ENCODE measurements at regions not wholly inside any gene's neighbourhood (a gene's known extent, or its start where the extent isn't known, plus 50 kb on each side); places are given as distances from the start of the nearest gene placed in this dataset.

DNA sequence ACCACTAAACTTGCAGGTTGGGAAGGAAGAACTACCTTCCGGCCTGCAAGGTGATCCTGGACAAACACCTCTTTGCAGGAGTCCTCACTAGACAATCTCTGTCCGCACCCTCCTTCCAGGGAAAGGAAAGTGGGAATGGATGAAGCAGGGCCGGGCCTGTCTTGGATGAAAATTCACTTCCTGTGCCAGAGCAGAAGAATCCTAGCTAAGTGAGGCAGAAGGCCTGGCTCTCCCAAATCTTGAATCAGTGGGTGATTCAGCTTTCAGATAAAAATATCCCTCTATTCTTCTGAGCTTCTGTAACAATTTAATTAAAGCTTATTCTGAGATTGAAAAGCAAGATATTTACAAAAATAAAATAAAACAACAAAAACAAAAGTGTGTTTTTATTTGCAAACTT is 281.9 kb upstream of the TLE4 start:
- peak; percentile 9 for DNase-seq (ENCODE audit: low read depth)

DNA sequence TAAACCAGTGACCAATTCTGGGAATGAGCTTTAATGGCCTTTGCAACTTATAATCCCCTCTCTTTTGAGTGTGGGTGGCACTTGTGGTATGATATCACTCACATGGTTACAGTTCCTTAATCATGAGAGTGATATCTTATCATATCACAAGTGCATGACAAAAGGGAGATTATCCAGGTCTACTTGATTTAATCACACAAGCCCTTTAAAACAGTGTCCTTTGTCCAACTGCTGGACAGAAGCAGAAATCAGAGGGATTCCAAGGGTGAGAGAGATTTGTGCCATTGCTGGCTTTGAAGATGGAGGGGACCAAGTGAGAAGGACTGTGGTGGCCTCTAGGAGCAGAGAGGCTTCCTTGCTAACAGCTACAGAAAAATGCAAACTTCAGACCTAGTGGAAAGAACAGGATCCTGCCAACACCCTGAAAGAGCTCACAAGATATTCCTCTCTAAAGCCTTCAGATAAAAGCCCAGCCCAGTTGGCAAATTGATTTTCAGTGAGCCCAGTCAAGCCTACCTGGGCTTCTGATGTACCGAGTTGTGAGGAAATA is 279.0 kb upstream of the TLE4 start:
- DNase-seq (ENCODE audit: low read depth) = no peak

DNA sequence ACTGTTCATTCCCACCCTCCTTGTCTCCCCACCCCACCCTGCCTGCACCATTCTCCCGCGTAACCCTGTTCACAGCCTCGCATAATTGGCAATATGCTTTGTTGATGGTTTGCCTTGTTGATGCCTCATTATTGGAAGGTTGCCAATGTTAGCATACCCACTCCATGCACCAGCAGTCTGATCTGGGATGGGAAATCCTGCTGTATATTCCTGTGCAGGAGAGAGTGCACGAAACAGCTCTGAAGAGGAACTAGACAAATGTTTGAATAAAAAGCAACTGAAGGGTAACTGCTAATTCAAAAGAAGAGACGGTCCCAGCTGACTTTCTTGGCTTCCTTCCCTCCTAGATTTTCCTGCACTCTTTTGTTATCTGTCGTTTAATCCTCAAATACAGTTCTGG is 271.7 kb upstream of the TLE4 start:
- DNase-seq (ENCODE audit: low read depth) = peak; percentile 3

DNA sequence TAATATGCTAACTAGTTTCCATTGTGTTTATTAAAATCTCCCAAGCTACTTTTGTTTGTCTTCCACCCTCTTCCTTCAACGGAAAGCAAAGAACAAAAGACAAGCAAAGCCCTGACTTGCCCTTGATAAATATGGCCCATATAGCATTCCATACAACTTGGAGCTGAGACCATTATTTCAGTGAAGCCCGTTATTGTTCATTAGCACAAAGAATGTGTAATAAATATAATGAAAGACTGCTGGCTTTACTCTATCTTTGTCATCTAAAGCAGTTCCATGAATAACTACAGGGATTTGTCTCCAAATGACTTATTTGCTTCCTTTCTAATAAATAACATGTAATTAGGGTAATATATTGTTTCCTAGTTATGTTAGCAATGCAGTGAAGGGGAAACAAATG is 270.7 kb upstream of the TLE4 start:
- DNase-seq (ENCODE audit: low read depth) = no peak

DNA sequence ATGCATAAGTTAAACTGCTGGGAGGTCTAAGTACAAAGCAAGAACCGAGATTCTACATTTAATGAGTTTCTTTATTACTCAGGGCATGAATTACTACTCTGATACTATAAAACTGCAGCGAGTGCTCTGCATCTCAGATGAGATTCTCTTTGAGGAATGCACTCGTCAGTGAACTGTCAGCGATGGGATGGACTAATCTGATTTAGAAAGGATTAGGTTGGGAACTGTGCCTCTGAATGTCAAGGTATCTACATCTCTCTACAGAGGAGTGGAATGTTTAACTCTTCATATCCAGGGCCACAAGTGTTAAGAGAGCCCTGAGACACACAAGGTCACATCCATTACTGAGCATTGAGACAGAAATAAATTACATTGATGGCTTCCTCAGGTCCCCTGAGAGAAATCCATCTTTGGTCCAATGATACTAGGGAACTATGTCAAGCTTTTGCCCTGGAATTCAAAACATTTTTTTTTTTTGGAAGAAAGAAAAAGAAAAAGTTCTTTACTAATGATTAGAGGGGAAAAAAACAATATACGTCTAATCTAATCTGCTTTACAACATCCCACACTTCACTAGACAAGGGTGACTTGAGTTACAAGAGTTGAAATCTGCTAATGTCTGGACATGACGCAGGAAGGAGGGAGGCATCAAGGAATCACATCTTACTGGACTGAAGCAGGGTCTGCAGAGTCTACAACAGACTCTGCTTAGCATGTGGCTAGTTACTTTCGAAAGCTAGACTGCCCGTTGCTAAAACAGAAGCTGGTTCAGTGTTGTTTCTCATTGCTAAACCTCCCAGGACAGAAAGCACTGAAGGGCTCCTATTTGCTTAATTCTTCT is 270.0 kb upstream of the TLE4 start:
- no peak for DNase-seq (ENCODE audit: low read depth)

DNA sequence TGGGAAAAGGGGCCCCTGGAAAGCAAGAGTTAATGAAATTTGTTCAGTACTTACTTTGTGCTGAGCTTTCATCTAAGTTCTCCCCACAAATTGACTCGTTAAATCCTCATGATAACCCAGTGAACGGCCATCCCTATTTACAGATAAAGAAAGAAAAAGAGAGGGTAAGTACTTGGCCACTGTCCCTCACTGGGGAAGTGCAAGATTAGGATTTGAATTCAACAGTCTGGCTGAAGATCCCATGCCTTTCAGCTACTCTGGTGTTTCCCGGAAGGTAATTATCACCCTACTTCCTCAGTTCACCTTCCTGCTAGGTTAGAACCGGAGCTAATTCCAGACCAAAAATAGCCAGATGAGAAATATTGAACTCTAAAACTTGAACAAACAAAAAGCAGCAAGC is 269.2 kb upstream of the TLE4 start:
- no peak for DNase-seq (ENCODE audit: low read depth)

DNA sequence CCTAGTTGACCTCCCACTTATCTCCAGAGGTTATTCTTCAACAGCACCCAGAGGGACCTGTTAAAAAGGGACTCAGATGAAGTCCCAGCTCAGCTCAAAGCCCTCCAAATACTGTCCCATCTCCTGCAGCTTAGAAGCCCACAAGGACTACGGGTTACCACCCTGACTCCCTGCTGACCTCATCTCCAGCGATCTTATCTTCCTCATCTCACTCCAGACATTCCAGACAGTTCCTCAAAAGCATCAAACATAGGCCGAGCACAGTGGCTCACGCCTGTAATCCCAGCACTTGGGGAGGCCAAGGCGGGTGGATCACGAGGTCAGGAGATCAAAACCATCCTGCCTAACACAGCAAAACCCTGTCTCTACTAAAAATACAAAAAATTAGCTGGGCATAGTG is 263.8 kb upstream of the TLE4 start:
- no peak for DNase-seq (ENCODE audit: low read depth)

DNA sequence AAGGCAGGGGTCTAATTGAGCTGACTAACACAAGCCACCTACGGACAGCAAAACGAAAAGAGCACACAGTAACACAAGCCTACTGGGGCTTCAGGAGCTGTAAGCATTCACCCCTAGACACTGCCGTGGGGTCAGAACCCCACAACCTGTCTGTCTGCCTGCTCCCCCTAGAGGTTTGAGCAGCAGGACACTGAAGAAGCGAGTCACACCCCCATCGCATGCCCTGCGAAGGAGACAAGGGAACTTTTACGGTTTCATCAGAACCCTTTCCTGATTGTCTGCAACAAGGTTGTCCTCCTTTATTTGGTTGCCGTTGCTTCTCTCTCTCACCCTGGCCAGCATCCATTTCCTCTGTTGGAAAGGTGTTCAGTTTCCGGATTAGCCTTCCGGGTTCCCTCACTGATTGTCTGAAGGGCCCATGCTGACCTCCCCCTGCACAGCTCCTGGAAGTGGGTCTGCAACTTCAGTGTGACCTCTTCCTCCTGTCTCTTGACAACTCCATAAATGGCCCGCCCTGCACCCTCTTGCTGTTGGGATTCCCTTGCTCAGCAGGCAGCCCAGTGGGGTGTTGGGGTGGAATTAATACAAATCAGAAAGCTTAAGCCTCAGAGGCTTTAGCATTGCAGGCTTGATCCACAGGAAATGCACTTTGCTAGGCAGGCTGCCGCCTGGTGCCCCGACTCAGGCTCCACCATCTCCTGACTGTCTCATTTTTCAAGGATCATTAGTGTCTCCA is 258.9 kb upstream of the TLE4 start:
- DNase-seq (ENCODE audit: low read depth) = no peak

DNA sequence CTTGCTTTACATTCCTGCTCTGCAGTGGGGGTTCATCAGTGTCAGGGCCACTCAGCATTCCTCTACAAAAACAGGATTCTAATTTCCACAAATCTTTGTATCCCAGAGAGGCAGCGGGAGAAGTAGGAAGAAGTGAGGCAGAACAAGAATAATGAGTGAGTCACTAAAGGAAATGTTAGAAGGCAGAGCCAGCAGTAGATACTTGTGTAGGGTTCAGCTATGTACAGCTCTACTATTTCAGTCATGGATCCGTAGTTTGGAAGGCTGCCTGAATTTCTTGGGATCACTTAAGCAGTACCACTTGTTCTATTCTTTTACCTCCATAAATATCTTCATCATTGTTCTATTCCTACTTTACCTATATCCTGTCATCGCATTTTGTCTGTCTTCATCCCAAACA is 246.3 kb upstream of the TLE4 start:
- no peak for DNase-seq (ENCODE audit: low read depth)

DNA sequence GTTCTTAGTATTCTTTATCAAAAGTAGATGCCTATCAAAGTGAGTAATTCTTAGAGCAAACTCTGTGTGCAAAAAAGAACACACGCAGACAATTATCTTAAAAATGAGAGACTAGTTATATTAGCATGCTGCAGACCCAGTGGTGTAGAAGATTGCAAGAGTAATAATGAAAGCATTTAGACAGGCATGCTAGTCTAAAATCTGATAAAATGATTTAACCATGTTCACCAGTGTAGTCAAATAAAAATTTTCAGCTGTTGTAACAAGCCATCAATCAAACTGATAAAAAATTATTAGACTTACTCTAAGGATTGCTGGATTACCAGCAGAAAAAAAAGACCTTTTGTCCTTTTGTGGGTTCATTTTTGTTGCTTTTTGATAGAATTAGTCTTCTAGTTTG is 241.9 kb upstream of the TLE4 start:
- no peak for DNase-seq (ENCODE audit: low read depth)

DNA sequence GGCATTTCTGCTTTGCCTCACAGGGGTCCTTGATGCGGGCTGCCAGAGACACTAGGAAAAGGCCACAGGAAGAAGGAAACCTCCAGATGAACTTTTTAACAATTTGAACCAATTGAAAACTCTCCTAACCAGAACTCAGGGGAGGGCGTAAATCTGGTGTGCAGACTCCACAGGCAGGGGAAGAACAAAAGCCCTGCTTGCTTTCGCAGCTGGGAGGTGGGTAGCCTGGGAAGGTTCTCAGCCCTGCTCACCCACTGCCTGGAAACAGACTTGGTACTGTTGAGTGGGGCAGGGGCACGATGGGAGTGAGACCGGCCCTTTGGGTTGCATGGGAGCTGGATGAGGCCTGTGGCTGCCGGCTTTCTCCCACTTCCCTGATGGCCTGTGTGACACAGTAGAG is 237.8 kb upstream of the TLE4 start:
- DNase-seq (ENCODE audit: low read depth) = no peak

DNA sequence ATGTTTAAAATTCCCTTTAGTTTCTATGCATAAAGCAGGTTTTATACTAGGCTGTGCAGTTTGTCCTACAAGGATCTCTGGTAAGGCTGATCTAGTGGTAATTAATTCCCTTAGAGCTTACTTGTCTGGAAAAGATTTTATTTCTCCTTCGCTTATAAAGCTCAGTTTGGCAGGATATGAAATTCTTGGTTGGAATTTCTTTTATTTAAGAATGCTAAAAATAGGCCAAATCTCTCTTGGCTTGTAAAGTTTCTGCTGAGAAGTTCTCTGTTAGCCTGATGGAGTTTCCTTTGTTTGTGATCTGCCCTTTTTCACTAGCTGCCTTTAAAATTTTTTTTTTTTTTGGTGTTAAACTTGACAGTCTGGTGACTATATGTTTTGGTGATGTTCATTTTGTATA is 237.1 kb upstream of the TLE4 start:
- no peak for DNase-seq (ENCODE audit: low read depth)

DNA sequence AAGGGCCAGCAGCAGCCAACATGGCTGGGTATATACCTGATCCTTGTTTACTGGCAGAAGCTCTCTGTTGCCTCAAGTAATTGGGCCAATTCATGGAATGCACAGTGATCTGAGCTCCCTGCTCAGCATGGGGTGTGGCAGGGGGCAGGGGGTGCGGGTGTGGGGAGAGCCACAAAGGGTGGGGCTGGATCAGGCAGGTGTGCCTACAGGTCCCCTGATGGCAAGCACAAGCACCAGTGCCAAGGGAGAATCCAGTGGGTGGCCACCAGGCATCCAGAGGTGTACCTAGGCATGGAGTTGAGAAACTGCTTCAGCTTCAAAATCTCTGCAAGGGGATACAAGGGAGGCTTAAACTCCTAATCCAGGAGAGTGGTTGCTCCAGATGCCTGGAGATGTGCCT is 235.8 kb upstream of the TLE4 start:
- DNase-seq (ENCODE audit: low read depth) = no peak

DNA sequence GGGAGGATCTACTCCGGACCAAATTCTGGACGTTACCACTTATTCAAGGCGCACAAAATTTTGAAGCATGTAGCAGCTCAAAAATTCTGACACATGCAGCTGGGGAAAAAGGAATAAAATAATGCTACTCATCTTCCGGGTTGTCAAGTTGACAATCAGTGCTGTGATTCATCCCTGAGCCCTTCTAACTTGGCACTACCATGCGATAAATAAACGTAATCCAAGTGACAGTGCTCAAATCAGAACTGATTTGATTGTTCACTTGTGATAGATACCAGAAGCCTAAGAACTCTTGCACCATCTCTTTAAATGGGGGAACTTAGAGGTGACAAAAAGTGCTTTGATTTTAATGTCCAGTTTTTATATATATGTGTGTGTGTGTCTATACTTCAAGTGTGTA is 230.2 kb upstream of the TLE4 start:
- no peak for DNase-seq (ENCODE audit: low read depth)

DNA sequence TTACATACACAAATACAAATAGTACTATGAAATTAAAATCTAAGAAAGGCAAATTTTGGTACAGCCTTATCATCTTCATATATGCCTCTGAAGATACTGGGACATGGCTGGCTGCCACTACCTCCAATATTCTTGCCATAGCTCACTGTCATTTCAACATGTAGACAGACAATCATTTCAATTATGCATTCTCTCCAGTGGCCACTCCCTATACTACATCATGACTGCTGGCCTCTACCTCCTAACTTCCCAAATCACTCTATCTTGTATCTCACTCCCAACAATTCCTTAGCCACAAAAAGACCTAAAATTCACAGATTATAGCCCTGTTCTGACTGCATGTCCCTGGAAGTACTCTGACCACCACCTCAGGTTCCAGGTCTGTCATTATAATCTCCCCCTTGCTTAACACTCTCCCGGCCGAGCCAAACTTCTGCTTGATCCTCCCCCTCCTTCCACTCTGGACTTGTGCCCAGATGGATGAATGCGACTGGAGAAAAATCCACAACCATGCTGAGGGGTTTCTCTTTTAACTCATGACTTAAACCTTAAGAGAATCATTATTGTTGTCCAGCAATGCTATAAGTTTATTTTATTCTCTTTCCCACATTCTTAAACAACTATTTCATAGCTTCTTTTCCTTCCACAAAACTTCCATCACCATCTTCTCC is 225.3 kb upstream of the TLE4 start:
- no peak for DNase-seq (ENCODE audit: low read depth)

DNA sequence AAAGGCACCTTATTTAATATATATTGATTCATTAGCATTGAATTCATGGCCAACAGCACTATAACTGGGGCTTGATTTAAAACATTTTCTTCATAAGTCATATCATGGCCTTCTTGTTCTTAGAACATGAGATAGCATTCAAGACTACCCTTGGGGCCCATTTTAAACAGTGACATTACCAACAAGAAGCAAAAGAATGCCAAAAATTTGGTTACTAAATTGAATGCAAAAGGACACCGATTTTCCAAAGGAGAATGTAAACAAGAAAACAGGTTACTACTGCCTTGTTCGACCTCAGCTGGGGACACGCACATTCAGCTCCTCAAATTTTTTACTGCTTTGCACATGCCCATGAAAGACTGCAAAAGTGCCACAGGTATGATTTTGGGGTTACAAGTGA is 219.4 kb upstream of the TLE4 start:
- no peak for DNase-seq (ENCODE audit: low read depth)

DNA sequence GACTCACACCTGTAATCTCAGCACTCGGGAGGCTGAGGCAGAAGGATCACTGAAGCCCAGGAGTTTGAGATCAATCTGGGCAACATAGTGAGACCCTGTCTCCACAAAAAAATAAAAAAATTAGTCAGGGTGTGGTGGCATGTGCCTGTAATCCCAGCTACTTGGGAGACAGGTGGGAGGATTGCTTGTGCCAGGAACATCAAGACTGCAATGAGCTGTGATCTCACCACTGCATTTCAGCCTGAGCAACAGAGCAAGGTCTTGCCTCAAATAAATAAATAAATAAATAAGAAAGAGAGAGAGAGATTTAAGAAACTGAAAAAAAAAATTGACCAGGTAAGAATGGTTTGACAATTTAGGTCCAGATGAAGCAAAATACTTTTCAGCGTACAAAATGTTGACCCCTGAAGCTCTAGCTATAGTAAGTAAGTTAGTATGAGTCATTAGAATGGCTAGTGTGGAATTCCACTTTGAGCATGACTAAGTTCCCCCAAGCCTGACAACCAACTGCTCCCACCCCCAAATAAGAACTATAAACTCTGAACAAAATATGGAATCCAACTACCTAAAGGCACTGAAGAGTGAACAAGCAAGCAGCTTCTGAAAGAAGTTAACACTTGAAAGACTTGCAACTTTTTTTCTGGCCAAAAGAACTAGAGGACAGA is 217.8 kb upstream of the TLE4 start:
- DNase-seq (ENCODE audit: low read depth) = peak; percentile 76

DNA sequence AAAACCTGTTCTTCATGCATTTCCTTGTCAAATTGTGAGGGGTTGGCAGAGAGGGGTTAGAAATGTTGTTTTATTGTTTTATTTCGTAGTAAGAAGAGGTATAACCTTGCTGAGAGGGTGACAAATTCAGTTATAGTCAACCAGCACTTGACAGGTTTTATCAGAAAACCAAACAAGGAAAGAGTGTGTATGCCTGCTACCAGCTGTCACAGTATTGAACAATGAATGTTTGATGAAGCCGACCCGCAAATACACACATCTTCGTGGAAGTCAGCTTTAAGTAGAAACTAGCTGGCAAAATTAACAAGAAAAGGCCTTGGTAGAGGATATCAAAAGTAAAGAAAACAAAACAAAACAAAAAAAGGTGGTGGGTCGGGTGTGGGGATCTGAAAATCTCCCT is 214.6 kb upstream of the TLE4 start:
- no peak for DNase-seq (ENCODE audit: low read depth)

DNA sequence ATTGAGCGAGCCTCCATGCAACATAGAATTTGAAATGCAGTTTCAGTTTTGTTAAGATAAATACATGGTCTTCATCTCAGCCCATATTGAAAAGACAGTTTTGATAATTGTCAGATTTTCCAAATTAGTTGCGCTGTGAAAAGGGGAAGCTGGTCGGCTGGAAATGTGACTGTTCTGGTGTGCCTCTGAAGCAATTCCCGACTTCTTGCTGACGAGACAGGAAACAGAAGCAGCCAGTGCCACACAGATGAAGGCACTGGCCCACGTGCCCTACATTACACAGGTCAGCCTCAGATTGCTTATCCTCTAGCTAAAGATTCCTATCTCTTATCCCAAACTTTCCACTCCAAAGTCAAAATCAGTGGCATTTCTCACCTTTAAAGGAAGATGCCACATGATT is 214.1 kb upstream of the TLE4 start:
- no peak for DNase-seq (ENCODE audit: low read depth)

DNA sequence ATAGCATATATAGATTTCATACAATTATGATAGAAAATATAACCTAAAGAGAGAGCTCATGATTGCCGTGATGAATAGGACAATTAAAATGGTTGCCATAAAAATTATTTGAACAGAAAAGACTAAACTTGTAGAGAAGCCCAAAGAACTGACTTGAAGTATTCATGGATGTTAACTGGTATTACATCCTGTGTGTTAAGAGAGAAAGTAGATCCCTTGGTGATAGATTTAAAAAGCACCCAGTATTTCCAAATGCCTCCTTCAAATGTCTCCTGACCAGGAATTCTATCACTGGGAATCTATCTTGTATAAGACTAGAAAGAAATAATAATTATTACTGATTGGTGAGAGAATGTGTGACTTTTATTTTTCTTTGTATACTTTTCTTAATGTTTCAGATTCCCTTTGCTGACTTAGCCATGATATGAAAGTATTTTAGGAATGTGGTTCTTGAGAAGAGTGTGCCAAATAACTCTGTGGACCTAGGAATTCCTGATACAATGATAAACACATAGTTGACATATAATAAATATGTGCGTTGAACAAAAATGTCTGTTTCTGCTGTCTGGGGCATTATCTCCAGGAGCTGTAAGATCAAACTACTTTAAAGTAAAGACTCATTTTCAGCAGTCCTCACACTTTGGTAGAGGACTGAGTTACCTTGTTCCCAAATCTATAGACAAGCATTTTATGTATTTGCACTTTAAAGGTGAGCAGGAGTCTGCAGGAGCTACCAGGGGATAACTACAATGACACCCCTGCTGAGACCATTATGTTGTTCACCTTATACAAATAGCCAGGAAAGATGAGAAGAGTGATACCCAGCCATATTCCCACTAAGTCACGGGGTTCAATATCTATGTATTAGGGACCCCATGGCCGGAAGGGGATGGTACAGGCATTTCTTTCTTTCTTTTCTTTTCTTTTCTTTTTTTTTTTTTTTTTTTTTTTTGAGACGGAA is 211.1 kb upstream of the TLE4 start:
- peak; percentile 20 for DNase-seq (ENCODE audit: low read depth)

Data from myocyte (in vitro differentiated cells).